GM12878 (cell line): ENCODE measurements at regions not wholly inside any gene's neighbourhood (a gene's known extent, or its start where the extent isn't known, plus 50 kb on each side); places are given as distances from the start of the nearest gene placed in this dataset.

ENCODE experiments used
- EP300 ChIP-seq, 2 experiments: fragments of 150-350 bp in 1 of 2; IDR thresholded peaks; 2 replicates each; pipeline ENCODE4 v1.6.1; 2011 to 2012; ENCODE audit warnings: low read depth in 2 of 2, low read length in 2 of 2, borderline replicate concordance in 1 of 2, improper control_type of control experiment in 1 of 2, inconsistent platforms in 1 of 2; ENCODE audit not compliant: control insufficient read depth in 1 of 2
- EZH2 ChIP-seq: IDR thresholded peaks from 2 replicates; pipeline ENCODE4 v1.6.1; 2012; ENCODE audit warnings: low read depth, mild to moderate bottlenecking, control low read depth, inconsistent platforms, low read length, borderline replicate concordance; ENCODE audit not compliant: control insufficient read depth
- JUND ChIP-seq: IDR thresholded peaks from 2 replicates; pipeline ENCODE4 v1.6.1; 2012; ENCODE audit warnings: low read depth, mild to moderate bottlenecking, low read length, improper control_type of control experiment, moderate library complexity
- MXI1 ChIP-seq: fragments of 150-350 bp; IDR thresholded peaks from 2 replicates; pipeline ENCODE4 v1.6.1; 2011; ENCODE audit warnings: low read depth, mild to moderate bottlenecking, inconsistent platforms, low read length, improper control_type of control experiment
- NR2C2 ChIP-seq: IDR thresholded peaks from 2 replicates; pipeline ENCODE4 v1.6.1; 2011; ENCODE audit warnings: borderline replicate concordance, low read depth; ENCODE audit not compliant: control insufficient read depth, insufficient read length
- POLR2A ChIP-seq: IDR thresholded peaks from 2 replicates; pipeline ENCODE4 v1.6.1; 2011; ENCODE audit warnings: low read depth, mild to moderate bottlenecking, low read length
- POLR2AphosphoS5 ChIP-seq: IDR thresholded peaks from 2 replicates; pipeline ENCODE4 v1.6.1; 2011; ENCODE audit warnings: mild to moderate bottlenecking, low read length, inconsistent platforms
- TAF1 ChIP-seq: IDR thresholded peaks from 2 replicates; pipeline ENCODE4 v1.6.1; 2011; ENCODE audit warnings: mild to moderate bottlenecking, low read depth, low read length, borderline replicate concordance
- TCF12 ChIP-seq: IDR thresholded peaks from 2 replicates; pipeline ENCODE4 v1.6.1; 2011; ENCODE audit warnings: low read depth, mild to moderate bottlenecking, low read length
- TF ChIP-seq, protein P1 (sequence below): IDR thresholded peaks from 2 replicates; pipeline ENCODE4 v1.6.1; 2011; ENCODE audit warnings: mild to moderate bottlenecking, low read depth, low read length, moderate library complexity; ENCODE audit not compliant: insufficient replicate concordance
- TF ChIP-seq, protein P2 (sequence below), 3 experiments: IDR thresholded peaks in 2 of 3; conservative IDR thresholded peaks in 1 of 3; 2 replicates each; pipeline ENCODE4 v1.5.1; 2011; ENCODE audit warnings: low read depth in 3 of 3, low read length in 3 of 3, mild to moderate bottlenecking in 3 of 3, control low read depth in 2 of 3, moderate library complexity in 2 of 3, inconsistent platforms in 1 of 3, mixed read lengths in 1 of 3; ENCODE audit not compliant: control insufficient read depth in 2 of 3, insufficient read depth in 1 of 3; ENCODE audit errors: extremely low read depth in 1 of 3
- TF ChIP-seq, protein P3 (sequence below): fragments of 450-650 bp; IDR thresholded peaks from 2 replicates; pipeline ENCODE4 v1.6.1; 2017; ENCODE audit warnings: mild to moderate bottlenecking, low read depth, inconsistent platforms; ENCODE audit not compliant: poor library complexity, severe bottlenecking
- TF ChIP-seq, protein P4 (sequence below): IDR thresholded peaks from 2 replicates; pipeline ENCODE4 v1.6.1; 2012; ENCODE audit warnings: mild to moderate bottlenecking, low read depth, low read length
- TF ChIP-seq, protein P5 (sequence below): fragments of 450-650 bp; IDR thresholded peaks from 2 replicates; pipeline ENCODE4 v1.6.1; 2017; ENCODE audit warnings: antibody characterized with exemption, mild to moderate bottlenecking, moderate library complexity

DNA sequence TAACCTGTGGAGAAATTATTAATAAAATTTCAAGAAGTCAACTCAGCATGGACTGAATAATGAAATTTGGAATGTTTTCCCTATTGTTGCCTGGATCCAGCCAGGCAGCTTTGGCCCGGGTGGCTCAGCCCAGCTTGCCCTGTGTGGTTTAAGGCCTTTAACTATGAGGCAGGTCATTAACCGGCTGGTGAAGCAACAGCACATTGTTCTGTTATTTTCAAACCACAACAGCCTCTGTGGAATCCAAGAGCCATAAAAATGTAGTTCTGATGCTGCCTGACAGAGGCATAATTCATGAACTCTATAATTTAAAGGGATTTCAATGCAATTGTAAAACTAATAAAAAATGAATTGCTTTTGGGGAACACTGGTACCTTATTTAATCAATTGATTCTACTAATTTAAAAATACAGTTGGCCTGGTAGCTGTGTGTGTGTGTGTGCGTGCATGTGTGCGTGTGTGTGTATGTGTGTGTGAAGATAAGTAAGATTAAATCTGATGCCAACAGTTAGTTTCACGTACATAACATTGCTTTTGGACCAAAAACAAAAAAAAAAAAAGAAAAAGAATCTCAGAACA, 117.7 kb downstream of the RPS12 start:
- TF ChIP-seq TCF12 (no peak), NR2C2 (no peak), MXI1 (no peak), EP300 (IDR thresholded peaks at IDR 0.05; ENCODE audit: borderline replicate concordance in 1 of 2, control insufficient read depth in 1 of 2, low read depth in 2 of 2, low read length in 2 of 2) (no peak), POLR2AphosphoS5 (no peak), JUND (no peak), TAF1 (no peak), POLR2A (no peak), EZH2 (no peak)
- TF ChIP-seq, protein P1, sequence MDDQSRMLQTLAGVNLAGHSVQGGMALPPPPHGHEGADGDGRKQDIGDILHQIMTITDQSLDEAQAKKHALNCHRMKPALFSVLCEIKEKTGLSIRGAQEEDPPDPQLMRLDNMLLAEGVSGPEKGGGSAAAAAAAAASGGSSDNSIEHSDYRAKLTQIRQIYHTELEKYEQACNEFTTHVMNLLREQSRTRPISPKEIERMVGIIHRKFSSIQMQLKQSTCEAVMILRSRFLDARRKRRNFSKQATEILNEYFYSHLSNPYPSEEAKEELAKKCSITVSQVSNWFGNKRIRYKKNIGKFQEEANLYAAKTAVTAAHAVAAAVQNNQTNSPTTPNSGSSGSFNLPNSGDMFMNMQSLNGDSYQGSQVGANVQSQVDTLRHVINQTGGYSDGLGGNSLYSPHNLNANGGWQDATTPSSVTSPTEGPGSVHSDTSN = no peak
- TF ChIP-seq, protein P2, sequence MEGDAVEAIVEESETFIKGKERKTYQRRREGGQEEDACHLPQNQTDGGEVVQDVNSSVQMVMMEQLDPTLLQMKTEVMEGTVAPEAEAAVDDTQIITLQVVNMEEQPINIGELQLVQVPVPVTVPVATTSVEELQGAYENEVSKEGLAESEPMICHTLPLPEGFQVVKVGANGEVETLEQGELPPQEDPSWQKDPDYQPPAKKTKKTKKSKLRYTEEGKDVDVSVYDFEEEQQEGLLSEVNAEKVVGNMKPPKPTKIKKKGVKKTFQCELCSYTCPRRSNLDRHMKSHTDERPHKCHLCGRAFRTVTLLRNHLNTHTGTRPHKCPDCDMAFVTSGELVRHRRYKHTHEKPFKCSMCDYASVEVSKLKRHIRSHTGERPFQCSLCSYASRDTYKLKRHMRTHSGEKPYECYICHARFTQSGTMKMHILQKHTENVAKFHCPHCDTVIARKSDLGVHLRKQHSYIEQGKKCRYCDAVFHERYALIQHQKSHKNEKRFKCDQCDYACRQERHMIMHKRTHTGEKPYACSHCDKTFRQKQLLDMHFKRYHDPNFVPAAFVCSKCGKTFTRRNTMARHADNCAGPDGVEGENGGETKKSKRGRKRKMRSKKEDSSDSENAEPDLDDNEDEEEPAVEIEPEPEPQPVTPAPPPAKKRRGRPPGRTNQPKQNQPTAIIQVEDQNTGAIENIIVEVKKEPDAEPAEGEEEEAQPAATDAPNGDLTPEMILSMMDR (IDR thresholded peaks at IDR 0.05 in 2 of 3, conservative IDR thresholded peaks at IDR 0.05 in 1 of 3; ENCODE audit: control insufficient read depth in 2 of 3, extremely low read depth in 1 of 3, insufficient read depth in 1 of 3, low read depth in 3 of 3, low read length in 3 of 3) = no peak
- TF ChIP-seq, protein P3, sequence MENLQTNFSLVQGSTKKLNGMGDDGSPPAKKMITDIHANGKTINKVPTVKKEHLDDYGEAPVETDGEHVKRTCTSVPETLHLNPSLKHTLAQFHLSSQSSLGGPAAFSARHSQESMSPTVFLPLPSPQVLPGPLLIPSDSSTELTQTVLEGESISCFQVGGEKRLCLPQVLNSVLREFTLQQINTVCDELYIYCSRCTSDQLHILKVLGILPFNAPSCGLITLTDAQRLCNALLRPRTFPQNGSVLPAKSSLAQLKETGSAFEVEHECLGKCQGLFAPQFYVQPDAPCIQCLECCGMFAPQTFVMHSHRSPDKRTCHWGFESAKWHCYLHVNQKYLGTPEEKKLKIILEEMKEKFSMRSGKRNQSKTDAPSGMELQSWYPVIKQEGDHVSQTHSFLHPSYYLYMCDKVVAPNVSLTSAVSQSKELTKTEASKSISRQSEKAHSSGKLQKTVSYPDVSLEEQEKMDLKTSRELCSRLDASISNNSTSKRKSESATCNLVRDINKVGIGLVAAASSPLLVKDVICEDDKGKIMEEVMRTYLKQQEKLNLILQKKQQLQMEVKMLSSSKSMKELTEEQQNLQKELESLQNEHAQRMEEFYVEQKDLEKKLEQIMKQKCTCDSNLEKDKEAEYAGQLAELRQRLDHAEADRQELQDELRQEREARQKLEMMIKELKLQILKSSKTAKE = no peak
- TF ChIP-seq, protein P4, sequence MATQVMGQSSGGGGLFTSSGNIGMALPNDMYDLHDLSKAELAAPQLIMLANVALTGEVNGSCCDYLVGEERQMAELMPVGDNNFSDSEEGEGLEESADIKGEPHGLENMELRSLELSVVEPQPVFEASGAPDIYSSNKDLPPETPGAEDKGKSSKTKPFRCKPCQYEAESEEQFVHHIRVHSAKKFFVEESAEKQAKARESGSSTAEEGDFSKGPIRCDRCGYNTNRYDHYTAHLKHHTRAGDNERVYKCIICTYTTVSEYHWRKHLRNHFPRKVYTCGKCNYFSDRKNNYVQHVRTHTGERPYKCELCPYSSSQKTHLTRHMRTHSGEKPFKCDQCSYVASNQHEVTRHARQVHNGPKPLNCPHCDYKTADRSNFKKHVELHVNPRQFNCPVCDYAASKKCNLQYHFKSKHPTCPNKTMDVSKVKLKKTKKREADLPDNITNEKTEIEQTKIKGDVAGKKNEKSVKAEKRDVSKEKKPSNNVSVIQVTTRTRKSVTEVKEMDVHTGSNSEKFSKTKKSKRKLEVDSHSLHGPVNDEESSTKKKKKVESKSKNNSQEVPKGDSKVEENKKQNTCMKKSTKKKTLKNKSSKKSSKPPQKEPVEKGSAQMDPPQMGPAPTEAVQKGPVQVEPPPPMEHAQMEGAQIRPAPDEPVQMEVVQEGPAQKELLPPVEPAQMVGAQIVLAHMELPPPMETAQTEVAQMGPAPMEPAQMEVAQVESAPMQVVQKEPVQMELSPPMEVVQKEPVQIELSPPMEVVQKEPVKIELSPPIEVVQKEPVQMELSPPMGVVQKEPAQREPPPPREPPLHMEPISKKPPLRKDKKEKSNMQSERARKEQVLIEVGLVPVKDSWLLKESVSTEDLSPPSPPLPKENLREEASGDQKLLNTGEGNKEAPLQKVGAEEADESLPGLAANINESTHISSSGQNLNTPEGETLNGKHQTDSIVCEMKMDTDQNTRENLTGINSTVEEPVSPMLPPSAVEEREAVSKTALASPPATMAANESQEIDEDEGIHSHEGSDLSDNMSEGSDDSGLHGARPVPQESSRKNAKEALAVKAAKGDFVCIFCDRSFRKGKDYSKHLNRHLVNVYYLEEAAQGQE = no peak
- TF ChIP-seq, protein P5, sequence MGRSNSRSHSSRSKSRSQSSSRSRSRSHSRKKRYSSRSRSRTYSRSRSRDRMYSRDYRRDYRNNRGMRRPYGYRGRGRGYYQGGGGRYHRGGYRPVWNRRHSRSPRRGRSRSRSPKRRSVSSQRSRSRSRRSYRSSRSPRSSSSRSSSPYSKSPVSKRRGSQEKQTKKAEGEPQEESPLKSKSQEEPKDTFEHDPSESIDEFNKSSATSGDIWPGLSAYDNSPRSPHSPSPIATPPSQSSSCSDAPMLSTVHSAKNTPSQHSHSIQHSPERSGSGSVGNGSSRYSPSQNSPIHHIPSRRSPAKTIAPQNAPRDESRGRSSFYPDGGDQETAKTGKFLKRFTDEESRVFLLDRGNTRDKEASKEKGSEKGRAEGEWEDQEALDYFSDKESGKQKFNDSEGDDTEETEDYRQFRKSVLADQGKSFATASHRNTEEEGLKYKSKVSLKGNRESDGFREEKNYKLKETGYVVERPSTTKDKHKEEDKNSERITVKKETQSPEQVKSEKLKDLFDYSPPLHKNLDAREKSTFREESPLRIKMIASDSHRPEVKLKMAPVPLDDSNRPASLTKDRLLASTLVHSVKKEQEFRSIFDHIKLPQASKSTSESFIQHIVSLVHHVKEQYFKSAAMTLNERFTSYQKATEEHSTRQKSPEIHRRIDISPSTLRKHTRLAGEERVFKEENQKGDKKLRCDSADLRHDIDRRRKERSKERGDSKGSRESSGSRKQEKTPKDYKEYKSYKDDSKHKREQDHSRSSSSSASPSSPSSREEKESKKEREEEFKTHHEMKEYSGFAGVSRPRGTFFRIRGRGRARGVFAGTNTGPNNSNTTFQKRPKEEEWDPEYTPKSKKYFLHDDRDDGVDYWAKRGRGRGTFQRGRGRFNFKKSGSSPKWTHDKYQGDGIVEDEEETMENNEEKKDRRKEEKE = no peak
